Neuronal stem cell (in vitro differentiated cells): ENCODE measurements at regions not wholly inside any gene's neighbourhood (a gene's known extent, or its start where the extent isn't known, plus 50 kb on each side); places are given as distances from the start of the nearest gene placed in this dataset.

Source experiments
- DNase-seq: peaks from one replicate; pipeline ENCODE4 v3.0.0-alpha.2; 2013; ENCODE audit warnings: low spot score
- H2AFZ ChIP-seq: one replicate; pipeline ENCODE4 v1.6.1; 2013; ENCODE audit warnings: mild to moderate bottlenecking, low read length, inconsistent platforms
- H2AK5ac ChIP-seq: 2 replicates; pipeline ENCODE4 v1.6.1; 2013; ENCODE audit warnings: low read depth, mild to moderate bottlenecking, inconsistent platforms, low read length, moderate library complexity, mixed read lengths
- H2BK120ac ChIP-seq: 2 replicates; pipeline ENCODE4 v1.6.1; 2013; ENCODE audit warnings: low read depth, mild to moderate bottlenecking, inconsistent platforms, low read length, moderate library complexity, mixed read lengths
- H2BK12ac ChIP-seq: one replicate; pipeline ENCODE4 v1.6.1; 2013; ENCODE audit warnings: low read length, inconsistent platforms
- H2BK15ac ChIP-seq: 2 replicates; pipeline ENCODE4 v1.6.1; 2013; ENCODE audit warnings: mild to moderate bottlenecking, low read length, inconsistent platforms, mixed read lengths
- H2BK5ac ChIP-seq: one replicate; pipeline ENCODE4 v1.6.1; 2013; ENCODE audit warnings: inconsistent platforms, mild to moderate bottlenecking, low read length, moderate library complexity
- H3K14ac ChIP-seq: one replicate; pipeline ENCODE4 v1.6.1; 2013; ENCODE audit warnings: low read length, inconsistent platforms
- H3K18ac ChIP-seq: 2 replicates; pipeline ENCODE4 v1.6.1; 2013; ENCODE audit warnings: low read length, inconsistent platforms
- H3K23ac ChIP-seq: 2 replicates; pipeline ENCODE4 v1.6.1; 2013; ENCODE audit warnings: low read depth, mild to moderate bottlenecking, mixed read lengths, low read length, inconsistent platforms; ENCODE audit not compliant: poor library complexity
- H3K27ac ChIP-seq: replicated peaks from 3 replicates; pipeline ENCODE4 v1.5.1; 2013; ENCODE audit warnings: low read length, inconsistent platforms
- H3K27me3 ChIP-seq, 3 experiments: 2 replicates each; pipeline ENCODE4 v1.6.1; 2013; ENCODE audit warnings: low read length in 3 of 3, mild to moderate bottlenecking in 2 of 3, inconsistent platforms in 1 of 3, low read depth in 1 of 3, mixed read lengths in 1 of 3, moderate library complexity in 1 of 3; ENCODE audit not compliant: control insufficient read depth in 3 of 3, insufficient read depth in 3 of 3
- H3K36me3 ChIP-seq, 2 donors: replicated peaks in 1 of 2; 2 replicates each; pipeline ENCODE4 v1.6.1; 2013; ENCODE audit warnings: low read length in 2 of 2; ENCODE audit not compliant: control insufficient read depth in 2 of 2, insufficient read depth in 2 of 2
- H3K4ac ChIP-seq: 2 replicates; pipeline ENCODE4 v1.6.1; 2013; ENCODE audit warnings: inconsistent platforms, mild to moderate bottlenecking, low read length, moderate library complexity
- H3K4me1 ChIP-seq, 2 donors: 1 replicate in 1 of 2; 2 replicates in 1 of 2; pipeline ENCODE4 v1.6.1; 2013; ENCODE audit warnings: low read length in 2 of 2, low read depth in 1 of 2; ENCODE audit not compliant: control insufficient read depth in 2 of 2, insufficient read depth in 1 of 2
- H3K4me2 ChIP-seq: one replicate; pipeline ENCODE4 v1.6.1; 2013; ENCODE audit warnings: mild to moderate bottlenecking, low read length, inconsistent platforms; ENCODE audit not compliant: insufficient read depth, poor library complexity, severe bottlenecking
- H3K4me3 ChIP-seq, 2 donors: 2 replicates each; pipeline ENCODE4 v1.5.1; 2013; ENCODE audit warnings: low read length in 2 of 2, mild to moderate bottlenecking in 2 of 2, inconsistent platforms in 1 of 2, moderate library complexity in 1 of 2
- H3K79me1 ChIP-seq: one replicate; pipeline ENCODE4 v1.6.1; 2013; ENCODE audit warnings: low read depth, mild to moderate bottlenecking, inconsistent platforms, low read length, moderate library complexity
- H3K9ac ChIP-seq: one replicate; pipeline ENCODE4 v1.6.1; 2013; ENCODE audit warnings: mild to moderate bottlenecking, low read depth, low read length, inconsistent platforms; ENCODE audit not compliant: poor library complexity
- H3K9me3 ChIP-seq, 2 donors: replicated peaks in 1 of 2; 2 replicates each; pipeline versions ENCODE3 to v1.6.1; 2013; ENCODE audit warnings: low read length in 2 of 2, mild to moderate bottlenecking in 2 of 2, inconsistent platforms in 1 of 2, low read depth in 1 of 2, mixed read lengths in 1 of 2, moderate library complexity in 1 of 2; ENCODE audit not compliant: control insufficient read depth in 2 of 2, insufficient read depth in 1 of 2
- H4K8ac ChIP-seq: one replicate; pipeline ENCODE4 v1.6.1; 2013; ENCODE audit warnings: low read depth, mild to moderate bottlenecking, inconsistent platforms, low read length, moderate library complexity
- H4K91ac ChIP-seq: one replicate; pipeline ENCODE4 v1.6.1; 2013; ENCODE audit warnings: low read length, low read depth, mild to moderate bottlenecking, inconsistent platforms; ENCODE audit not compliant: poor library complexity
- WGBS, 2 donors: extraction: QIAGEN DNeasy Blood & Tissue Kit; methylation state at CpG; one replicate each; pipeline ENCODE4 v1.1.7; 2013; ENCODE audit warnings: missing lambda C conversion rate in 2 of 2, mixed read lengths in 1 of 2; ENCODE audit not compliant: insufficient read length in 2 of 2, insufficient replicate concordance in 1 of 2; ENCODE audit errors: extremely low coverage in 2 of 2; 5-methylcytosine and 5-hydroxymethylcytosine counted together

DNA sequence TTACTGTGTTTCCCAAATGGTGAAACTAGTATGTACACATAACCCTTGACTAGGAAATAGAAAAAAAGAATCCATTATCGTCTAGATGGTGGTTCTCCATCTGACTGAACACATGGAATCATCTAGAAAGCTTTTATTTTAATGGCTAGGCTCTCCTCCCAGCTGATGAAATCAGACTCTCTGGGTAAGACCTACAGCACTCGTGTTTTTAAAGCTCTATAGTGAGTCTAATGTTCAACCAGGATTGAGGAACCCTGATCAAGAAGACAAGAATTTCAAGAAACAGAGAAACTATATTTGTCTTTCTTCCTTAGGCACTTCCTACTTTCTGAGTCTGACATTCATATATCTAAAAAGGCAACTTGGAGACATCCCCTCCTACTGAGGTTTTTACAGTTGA lies 118.8 kb downstream of the TMCO5A start:
- no peak overlapping the region for H4K8ac ChIP-seq
- no peaks in the 10 kb centered on the region for H3K36me3 ChIP-seq
- no peak for DNase-seq
- H3K23ac ChIP-seq = no peak overlapping the region
- no peak overlapping the region for H3K14ac ChIP-seq
- no peak overlapping the region for H3K4me2 ChIP-seq
- no peaks in the 10 kb centered on the region for H3K9me3 ChIP-seq
- no peak overlapping the region for H3K27ac ChIP-seq
- H3K9ac ChIP-seq = no peak overlapping the region
- H2BK120ac ChIP-seq = no peak overlapping the region
- H3K4ac ChIP-seq = no peak overlapping the region
- peaks cover 0 to 8% of the 10 kb centered on the region in 2 donors for H3K4me1 ChIP-seq
- H3K4me3 ChIP-seq = no peak overlapping the region
- H3K27me3 ChIP-seq = no peaks in the 10 kb centered on the region
- H2AFZ ChIP-seq = no peak overlapping the region
- no CpG with 5 or more reads among the region's 2 CpGs for WGBS, 2 donors
- no peaks in the 10 kb centered on the region for H3K79me1 ChIP-seq
- H2BK12ac ChIP-seq = no peak overlapping the region
- H4K91ac ChIP-seq = no peak overlapping the region
- no peak overlapping the region for H3K18ac ChIP-seq
- H2AK5ac ChIP-seq = no peak overlapping the region
- no peak overlapping the region for H2BK15ac ChIP-seq
- H2BK5ac ChIP-seq = no peak overlapping the region

DNA sequence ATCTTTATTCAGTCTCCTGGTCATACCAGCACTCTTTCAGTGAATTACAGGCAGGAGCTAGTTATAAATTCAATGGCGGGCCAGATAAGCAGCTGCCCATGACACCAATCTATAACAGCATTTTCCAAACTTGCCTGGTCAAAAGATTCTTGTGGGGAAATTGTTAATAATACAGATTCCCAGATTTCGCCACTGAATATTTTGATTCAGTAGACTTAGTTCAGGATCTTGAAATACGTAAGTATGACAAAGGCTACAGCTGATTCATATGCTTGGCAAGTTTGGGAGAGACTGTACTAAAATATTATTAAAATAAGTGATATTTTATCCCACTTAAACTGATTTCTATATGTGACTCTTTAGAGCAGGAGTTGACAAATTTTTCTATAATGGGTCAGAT lies 119.3 kb downstream of the TMCO5A start:
- no peak overlapping the region for H3K9ac ChIP-seq
- no peak overlapping the region for H2BK15ac ChIP-seq
- no peak overlapping the region for H3K14ac ChIP-seq
- no peak overlapping the region for H3K27ac ChIP-seq
- no peak overlapping the region for H2BK120ac ChIP-seq
- H4K91ac ChIP-seq = no peak overlapping the region
- no peak overlapping the region for H3K18ac ChIP-seq
- H2BK5ac ChIP-seq = no peak overlapping the region
- H3K4ac ChIP-seq = no peak overlapping the region
- no peaks in the 10 kb centered on the region for H3K27me3 ChIP-seq
- no peak overlapping the region for H3K4me3 ChIP-seq
- H3K79me1 ChIP-seq = no peaks in the 10 kb centered on the region
- H3K23ac ChIP-seq = no peak overlapping the region
- H2AK5ac ChIP-seq = no peak overlapping the region
- H2AFZ ChIP-seq = no peak overlapping the region
- no peak overlapping the region for H4K8ac ChIP-seq
- H3K4me1 ChIP-seq = peaks cover under 1 to 9% of the 10 kb centered on the region in 2 donors
- no peaks in the 10 kb centered on the region for H3K36me3 ChIP-seq
- no CpG with 5 or more reads among the region's 3 CpGs for WGBS, 2 donors
- no peak for DNase-seq
- no peak overlapping the region for H2BK12ac ChIP-seq
- H3K9me3 ChIP-seq = no peaks in the 10 kb centered on the region
- H3K4me2 ChIP-seq = no peak overlapping the region

DNA sequence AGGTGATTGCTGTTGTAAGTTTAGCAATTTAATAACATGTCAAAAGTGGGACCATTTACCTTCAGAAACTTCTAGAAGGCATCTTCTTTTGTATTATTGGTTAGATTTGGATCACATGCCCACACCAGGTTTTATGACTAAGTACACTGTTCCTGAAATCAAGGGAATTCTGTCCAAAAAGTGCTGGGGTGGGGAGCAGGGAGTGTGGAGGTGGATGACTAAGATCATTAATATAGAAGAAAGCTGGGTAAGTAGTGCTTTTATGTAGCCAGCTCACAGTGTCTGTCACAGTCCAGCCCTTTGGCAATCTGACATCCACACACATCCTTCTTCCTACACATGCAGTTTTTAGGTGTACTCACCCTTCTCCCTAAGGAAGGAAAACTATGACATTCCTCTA lies 120.0 kb downstream of the TMCO5A start:
- DNase-seq = no peak
- Histone ChIP-seq H3K14ac (no peak overlapping the region), H4K8ac (no peak overlapping the region), H3K4ac (no peak overlapping the region), H2BK15ac (no peak overlapping the region), H3K4me3 (no peak overlapping the region), H3K27me3 (no peaks in the 10 kb centered on the region), H3K79me1 (no peaks in the 10 kb centered on the region), H2AK5ac (no peak overlapping the region), H4K91ac (no peak overlapping the region), H3K9me3 (no peaks in the 10 kb centered on the region), H3K23ac (no peak overlapping the region), H3K27ac (no peak overlapping the region), H3K9ac (no peak overlapping the region), H3K4me2 (no peak overlapping the region), H3K4me1 (peaks cover 2 to 13% of the 10 kb centered on the region in 2 donors), H2BK5ac (no peak overlapping the region), H3K18ac (no peak overlapping the region), H2BK120ac (no peak overlapping the region), H2BK12ac (no peak overlapping the region), H3K36me3 (no peaks in the 10 kb centered on the region), H2AFZ (no peak overlapping the region)

DNA sequence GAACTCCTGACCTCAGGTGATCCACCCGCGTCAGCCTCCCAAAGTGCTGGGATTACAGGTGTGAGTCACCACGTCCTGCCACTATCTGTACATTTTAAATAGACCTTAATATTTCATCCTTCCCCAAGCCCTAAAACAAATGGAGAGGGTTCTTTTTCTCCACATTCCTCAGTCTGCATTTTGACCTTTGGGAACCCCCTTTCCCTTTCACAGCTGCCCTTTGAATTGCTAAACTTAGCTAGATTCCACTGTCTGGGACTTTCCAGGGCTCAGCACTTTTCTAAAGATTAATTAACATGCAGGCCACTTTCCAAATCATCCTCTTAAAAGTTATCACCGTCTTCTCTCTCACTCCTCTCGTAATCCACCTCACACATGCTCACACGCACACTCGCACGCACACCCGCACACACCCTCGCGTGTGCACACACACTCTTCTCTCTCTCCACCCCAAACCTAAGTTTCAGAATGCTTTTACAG lies 124.2 kb downstream of the TMCO5A start:
- H3K9ac ChIP-seq = no peak overlapping the region
- no peak overlapping the region for H2AK5ac ChIP-seq
- no peak overlapping the region for H2BK12ac ChIP-seq
- H4K91ac ChIP-seq = no peak overlapping the region
- no peak overlapping the region for H3K23ac ChIP-seq
- H3K4me3 ChIP-seq = no peak overlapping the region
- peaks cover 2 to 9% of the 10 kb centered on the region in 2 donors for H3K4me1 ChIP-seq
- peak overlapping the region; percentile 42 for H2AFZ ChIP-seq
- no peaks in the 10 kb centered on the region for H3K27me3 ChIP-seq
- H3K79me1 ChIP-seq = no peaks in the 10 kb centered on the region
- WGBS, 2 donors = 100% methylated on average over 6 of the region's 11 CpGs; no CpG with 5 or more reads in 1 of the 2 donors
- H3K14ac ChIP-seq = no peak overlapping the region
- H3K18ac ChIP-seq = no peak overlapping the region
- no peak overlapping the region for H3K4me2 ChIP-seq
- H2BK5ac ChIP-seq = no peak overlapping the region
- H2BK15ac ChIP-seq = no peak overlapping the region
- no peaks in the 10 kb centered on the region for H3K36me3 ChIP-seq
- no peak overlapping the region for H3K27ac ChIP-seq
- no peak overlapping the region for H2BK120ac ChIP-seq
- DNase-seq = no peak
- no peaks in the 10 kb centered on the region for H3K9me3 ChIP-seq
- H3K4ac ChIP-seq = no peak overlapping the region
- no peak overlapping the region for H4K8ac ChIP-seq
